GM23338 (cell line): ENCODE measurements at regions not wholly inside any gene's neighbourhood (a gene's known extent, or its start where the extent isn't known, plus 50 kb on each side); places are given as distances from the start of the nearest gene placed in this dataset.

ENCODE experiments used
- CREB1 ChIP-seq: fragments of 250-450 bp; sonication (Bioruptor Pico); IDR thresholded peaks from 2 replicates; pipeline ENCODE4 v1.5.0; 2020; ENCODE audit warnings: low read depth, mild to moderate bottlenecking, moderate library complexity
- EZH2 ChIP-seq: fragments of 200-600 bp; sonication (generic); IDR thresholded peaks from one replicate; pipeline ENCODE4 v1.8.0; 2017; ENCODE audit warnings: antibody characterized with exemption, mild to moderate bottlenecking, low read depth; ENCODE audit not compliant: unreplicated experiment
- EZH2phosphoT487 ChIP-seq: fragments of 200-600 bp; sonication (generic); IDR thresholded peaks from one replicate; pipeline ENCODE4 v1.8.1; 2018; ENCODE audit warnings: antibody characterized with exemption; ENCODE audit not compliant: unreplicated experiment
- JUNB ChIP-seq: IDR thresholded peaks from one replicate; pipeline ENCODE4 v1.6.1; 2016; ENCODE audit warnings: antibody characterized with exemption; ENCODE audit not compliant: unreplicated experiment
- NANOG ChIP-seq: IDR thresholded peaks from 2 replicates; pipeline ENCODE4 v1.6.1; 2016; ENCODE audit warnings: antibody characterized with exemption, borderline replicate concordance
- POLR2AphosphoS5 ChIP-seq: IDR thresholded peaks from 2 replicates; pipeline ENCODE4 v1.6.1; 2016; ENCODE audit warnings: antibody characterized with exemption, low read depth
- STAT1 ChIP-seq: IDR thresholded peaks from one replicate; pipeline ENCODE4 v1.6.1; 2016; ENCODE audit warnings: antibody characterized with exemption; ENCODE audit not compliant: unreplicated experiment
- ZNF114 ChIP-seq: fragments of 250-450 bp; sonication (Bioruptor Pico); IDR thresholded peaks from 2 replicates; pipeline ENCODE4 v1.5.0; 2020; ENCODE audit warnings: mild to moderate bottlenecking, moderate library complexity
- ZNF331 ChIP-seq: fragments of 250-450 bp; sonication (Bioruptor Pico); IDR thresholded peaks from 2 replicates; pipeline ENCODE4 v1.5.0; 2020; ENCODE audit warnings: low read depth, mild to moderate bottlenecking, moderate library complexity
- TF ChIP-seq, protein P1 (sequence below), 2 experiments: fragments of 200-600 bp in 1 of 2; sonication (generic) in 1 of 2; conservative IDR thresholded peaks; 2 replicates each; pipeline versions ENCODE4 v1.5.1 to v1.6.1; 2016 to 2017; ENCODE audit warnings: antibody characterized with exemption in 2 of 2, low read depth in 2 of 2, mild to moderate bottlenecking in 2 of 2, moderate library complexity in 1 of 2
- TF ChIP-seq, protein P2 (sequence below): IDR thresholded peaks from one replicate; pipeline ENCODE4 v1.6.1; 2018; ENCODE audit warnings: antibody characterized with exemption; ENCODE audit not compliant: unreplicated experiment
- TF ChIP-seq, protein P3 (sequence below): IDR thresholded peaks from 2 replicates; pipeline ENCODE4 v1.6.1; 2016; ENCODE audit warnings: antibody characterized with exemption
- TF ChIP-seq, protein P4 (sequence below): fragments of 250-450 bp; sonication (Bioruptor Pico); IDR thresholded peaks from 2 replicates; pipeline ENCODE4 v1.5.0; 2020; ENCODE audit warnings: mild to moderate bottlenecking, moderate library complexity

DNA sequence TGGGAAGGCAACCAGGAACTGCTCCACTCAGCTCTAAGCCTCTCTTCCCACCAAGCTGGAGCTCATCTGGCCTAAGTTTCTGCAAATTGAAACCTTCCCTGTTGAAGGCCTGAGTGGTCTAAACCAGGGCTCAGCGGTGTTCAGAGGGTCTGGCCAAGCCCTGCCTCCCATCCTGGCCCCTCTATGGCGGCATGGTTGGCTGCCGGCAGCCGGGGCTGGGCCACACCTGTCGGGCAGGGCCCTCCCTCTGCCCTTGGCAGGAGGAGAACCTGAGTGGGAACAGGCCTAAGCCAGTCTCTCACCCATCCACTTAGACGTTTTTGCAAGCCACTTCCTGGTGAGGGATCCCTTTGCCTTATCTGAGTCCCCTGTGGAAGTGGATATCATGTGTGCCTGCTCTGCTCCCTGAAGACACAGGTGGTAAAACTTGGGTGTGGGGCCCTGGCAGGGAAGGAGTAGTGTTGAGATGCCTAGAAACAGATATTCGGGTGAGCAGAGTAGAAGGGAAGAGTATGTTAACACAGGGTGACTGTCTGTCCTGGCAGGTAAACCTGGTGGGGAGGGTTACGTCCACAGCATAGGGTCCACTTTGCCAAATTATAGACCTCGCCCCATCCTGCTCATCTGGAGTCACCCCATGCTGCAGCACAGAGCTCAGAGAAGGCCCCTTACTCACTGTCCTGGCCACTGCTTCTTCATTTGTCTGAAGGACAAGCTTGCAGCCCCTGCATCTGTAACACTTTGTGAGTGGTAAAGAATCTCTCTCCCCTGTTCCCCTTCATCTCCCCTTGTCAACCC is 63.0 kb upstream of the SIX2 start:
- TF ChIP-seq, protein P1, sequence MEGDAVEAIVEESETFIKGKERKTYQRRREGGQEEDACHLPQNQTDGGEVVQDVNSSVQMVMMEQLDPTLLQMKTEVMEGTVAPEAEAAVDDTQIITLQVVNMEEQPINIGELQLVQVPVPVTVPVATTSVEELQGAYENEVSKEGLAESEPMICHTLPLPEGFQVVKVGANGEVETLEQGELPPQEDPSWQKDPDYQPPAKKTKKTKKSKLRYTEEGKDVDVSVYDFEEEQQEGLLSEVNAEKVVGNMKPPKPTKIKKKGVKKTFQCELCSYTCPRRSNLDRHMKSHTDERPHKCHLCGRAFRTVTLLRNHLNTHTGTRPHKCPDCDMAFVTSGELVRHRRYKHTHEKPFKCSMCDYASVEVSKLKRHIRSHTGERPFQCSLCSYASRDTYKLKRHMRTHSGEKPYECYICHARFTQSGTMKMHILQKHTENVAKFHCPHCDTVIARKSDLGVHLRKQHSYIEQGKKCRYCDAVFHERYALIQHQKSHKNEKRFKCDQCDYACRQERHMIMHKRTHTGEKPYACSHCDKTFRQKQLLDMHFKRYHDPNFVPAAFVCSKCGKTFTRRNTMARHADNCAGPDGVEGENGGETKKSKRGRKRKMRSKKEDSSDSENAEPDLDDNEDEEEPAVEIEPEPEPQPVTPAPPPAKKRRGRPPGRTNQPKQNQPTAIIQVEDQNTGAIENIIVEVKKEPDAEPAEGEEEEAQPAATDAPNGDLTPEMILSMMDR (conservative IDR thresholded peaks at IDR 0.05; ENCODE audit: low read depth in 2 of 2) = no peak
- no peak for TF ChIP-seq EZH2phosphoT487
- TF ChIP-seq JUNB = no peak
- TF ChIP-seq ZNF331 (CRISPR knock-in tag) = no peak
- TF ChIP-seq POLR2AphosphoS5 = no peak
- TF ChIP-seq CREB1 (CRISPR knock-in tag) = no peak
- TF ChIP-seq, protein P2, sequence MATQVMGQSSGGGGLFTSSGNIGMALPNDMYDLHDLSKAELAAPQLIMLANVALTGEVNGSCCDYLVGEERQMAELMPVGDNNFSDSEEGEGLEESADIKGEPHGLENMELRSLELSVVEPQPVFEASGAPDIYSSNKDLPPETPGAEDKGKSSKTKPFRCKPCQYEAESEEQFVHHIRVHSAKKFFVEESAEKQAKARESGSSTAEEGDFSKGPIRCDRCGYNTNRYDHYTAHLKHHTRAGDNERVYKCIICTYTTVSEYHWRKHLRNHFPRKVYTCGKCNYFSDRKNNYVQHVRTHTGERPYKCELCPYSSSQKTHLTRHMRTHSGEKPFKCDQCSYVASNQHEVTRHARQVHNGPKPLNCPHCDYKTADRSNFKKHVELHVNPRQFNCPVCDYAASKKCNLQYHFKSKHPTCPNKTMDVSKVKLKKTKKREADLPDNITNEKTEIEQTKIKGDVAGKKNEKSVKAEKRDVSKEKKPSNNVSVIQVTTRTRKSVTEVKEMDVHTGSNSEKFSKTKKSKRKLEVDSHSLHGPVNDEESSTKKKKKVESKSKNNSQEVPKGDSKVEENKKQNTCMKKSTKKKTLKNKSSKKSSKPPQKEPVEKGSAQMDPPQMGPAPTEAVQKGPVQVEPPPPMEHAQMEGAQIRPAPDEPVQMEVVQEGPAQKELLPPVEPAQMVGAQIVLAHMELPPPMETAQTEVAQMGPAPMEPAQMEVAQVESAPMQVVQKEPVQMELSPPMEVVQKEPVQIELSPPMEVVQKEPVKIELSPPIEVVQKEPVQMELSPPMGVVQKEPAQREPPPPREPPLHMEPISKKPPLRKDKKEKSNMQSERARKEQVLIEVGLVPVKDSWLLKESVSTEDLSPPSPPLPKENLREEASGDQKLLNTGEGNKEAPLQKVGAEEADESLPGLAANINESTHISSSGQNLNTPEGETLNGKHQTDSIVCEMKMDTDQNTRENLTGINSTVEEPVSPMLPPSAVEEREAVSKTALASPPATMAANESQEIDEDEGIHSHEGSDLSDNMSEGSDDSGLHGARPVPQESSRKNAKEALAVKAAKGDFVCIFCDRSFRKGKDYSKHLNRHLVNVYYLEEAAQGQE = no peak
- TF ChIP-seq EZH2 = no peak
- TF ChIP-seq ZNF114 (CRISPR knock-in tag) = no peak
- TF ChIP-seq, protein P3, sequence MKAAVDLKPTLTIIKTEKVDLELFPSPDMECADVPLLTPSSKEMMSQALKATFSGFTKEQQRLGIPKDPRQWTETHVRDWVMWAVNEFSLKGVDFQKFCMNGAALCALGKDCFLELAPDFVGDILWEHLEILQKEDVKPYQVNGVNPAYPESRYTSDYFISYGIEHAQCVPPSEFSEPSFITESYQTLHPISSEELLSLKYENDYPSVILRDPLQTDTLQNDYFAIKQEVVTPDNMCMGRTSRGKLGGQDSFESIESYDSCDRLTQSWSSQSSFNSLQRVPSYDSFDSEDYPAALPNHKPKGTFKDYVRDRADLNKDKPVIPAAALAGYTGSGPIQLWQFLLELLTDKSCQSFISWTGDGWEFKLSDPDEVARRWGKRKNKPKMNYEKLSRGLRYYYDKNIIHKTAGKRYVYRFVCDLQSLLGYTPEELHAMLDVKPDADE = no peak
- no peak for TF ChIP-seq STAT1
- TF ChIP-seq NANOG = no peak
- TF ChIP-seq, protein P4, sequence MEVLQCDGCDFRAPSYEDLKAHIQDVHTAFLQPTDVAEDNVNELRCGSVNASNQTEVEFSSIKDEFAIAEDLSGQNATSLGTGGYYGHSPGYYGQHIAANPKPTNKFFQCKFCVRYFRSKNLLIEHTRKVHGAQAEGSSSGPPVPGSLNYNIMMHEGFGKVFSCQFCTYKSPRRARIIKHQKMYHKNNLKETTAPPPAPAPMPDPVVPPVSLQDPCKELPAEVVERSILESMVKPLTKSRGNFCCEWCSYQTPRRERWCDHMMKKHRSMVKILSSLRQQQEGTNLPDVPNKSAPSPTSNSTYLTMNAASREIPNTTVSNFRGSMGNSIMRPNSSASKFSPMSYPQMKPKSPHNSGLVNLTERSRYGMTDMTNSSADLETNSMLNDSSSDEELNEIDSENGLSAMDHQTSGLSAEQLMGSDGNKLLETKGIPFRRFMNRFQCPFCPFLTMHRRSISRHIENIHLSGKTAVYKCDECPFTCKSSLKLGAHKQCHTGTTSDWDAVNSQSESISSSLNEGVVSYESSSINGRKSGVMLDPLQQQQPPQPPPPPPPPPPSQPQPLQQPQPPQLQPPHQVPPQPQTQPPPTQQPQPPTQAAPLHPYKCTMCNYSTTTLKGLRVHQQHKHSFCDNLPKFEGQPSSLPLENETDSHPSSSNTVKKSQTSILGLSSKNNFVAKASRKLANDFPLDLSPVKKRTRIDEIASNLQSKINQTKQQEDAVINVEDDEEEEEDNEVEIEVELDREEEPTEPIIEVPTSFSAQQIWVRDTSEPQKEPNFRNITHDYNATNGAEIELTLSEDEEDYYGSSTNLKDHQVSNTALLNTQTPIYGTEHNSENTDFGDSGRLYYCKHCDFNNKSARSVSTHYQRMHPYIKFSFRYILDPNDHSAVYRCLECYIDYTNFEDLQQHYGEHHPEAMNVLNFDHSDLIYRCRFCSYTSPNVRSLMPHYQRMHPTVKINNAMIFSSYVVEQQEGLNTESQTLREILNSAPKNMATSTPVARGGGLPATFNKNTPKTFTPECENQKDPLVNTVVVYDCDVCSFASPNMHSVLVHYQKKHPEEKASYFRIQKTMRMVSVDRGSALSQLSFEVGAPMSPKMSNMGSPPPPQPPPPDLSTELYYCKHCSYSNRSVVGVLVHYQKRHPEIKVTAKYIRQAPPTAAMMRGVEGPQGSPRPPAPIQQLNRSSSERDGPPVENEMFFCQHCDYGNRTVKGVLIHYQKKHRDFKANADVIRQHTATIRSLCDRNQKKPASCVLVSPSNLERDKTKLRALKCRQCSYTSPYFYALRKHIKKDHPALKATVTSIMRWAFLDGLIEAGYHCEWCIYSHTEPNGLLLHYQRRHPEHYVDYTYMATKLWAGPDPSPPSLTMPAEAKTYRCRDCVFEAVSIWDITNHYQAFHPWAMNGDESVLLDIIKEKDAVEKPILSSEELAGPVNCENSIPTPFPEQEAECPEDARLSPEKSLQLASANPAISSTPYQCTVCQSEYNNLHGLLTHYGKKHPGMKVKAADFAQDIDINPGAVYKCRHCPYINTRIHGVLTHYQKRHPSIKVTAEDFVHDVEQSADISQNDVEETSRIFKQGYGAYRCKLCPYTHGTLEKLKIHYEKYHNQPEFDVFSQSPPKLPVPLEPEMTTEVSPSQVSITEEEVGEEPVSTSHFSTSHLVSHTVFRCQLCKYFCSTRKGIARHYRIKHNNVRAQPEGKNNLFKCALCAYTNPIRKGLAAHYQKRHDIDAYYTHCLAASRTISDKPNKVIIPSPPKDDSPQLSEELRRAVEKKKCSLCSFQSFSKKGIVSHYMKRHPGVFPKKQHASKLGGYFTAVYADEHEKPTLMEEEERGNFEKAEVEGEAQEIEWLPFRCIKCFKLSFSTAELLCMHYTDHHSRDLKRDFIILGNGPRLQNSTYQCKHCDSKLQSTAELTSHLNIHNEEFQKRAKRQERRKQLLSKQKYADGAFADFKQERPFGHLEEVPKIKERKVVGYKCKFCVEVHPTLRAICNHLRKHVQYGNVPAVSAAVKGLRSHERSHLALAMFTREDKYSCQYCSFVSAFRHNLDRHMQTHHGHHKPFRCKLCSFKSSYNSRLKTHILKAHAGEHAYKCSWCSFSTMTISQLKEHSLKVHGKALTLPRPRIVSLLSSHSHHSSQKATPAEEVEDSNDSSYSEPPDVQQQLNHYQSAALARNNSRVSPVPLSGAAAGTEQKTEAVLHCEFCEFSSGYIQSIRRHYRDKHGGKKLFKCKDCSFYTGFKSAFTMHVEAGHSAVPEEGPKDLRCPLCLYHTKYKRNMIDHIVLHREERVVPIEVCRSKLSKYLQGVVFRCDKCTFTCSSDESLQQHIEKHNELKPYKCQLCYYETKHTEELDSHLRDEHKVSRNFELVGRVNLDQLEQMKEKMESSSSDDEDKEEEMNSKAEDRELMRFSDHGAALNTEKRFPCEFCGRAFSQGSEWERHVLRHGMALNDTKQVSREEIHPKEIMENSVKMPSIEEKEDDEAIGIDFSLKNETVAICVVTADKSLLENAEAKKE (CRISPR knock-in tag) = no peak
